ENCODE measurements at regions not wholly inside any gene's neighbourhood (a gene's known extent, or its start where the extent isn't known, plus 50 kb on each side); places are given as distances from the start of the nearest gene placed in this dataset.
"Not testable (repeated sequence)": the region's sequence is repeated elsewhere in the genome, so short reads cannot be mapped to it uniquely, and the experiment has no call there.

DNA sequence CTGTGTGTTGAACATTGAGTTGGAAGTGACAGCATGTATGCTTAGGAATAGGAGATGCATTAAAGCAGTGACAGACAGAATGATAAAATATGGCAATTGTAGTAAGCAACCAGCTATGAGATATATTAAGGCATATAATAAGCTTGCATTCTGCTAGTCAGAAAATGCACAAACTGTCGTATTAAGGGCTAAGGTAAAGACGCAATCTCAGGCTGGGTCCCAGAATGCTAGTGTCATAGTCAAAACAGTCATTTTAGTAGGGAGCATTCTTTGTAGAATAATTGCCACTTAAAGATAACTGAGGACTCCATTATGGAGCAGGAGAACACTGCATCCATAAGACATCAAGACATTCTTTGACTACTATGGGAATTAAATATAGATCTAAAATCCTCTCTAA is 1369.7 kb upstream of the C9orf72 start:
- no peak for DNase-seq

GRCh38 chr9:28946648-28947047 is 1373.4 kb upstream of the C9orf72 start:
- DNase-seq: no peak

- peak; percentile 45 for DNase-seq
These were observed 1378.7 kb upstream of the C9orf72 start for GRCh38 chr9:28951945-28952344.

GRCh38 chr9:28956116-28956880 is 1383.0 kb upstream of the C9orf72 start:
- DNase-seq: no peak

DNA sequence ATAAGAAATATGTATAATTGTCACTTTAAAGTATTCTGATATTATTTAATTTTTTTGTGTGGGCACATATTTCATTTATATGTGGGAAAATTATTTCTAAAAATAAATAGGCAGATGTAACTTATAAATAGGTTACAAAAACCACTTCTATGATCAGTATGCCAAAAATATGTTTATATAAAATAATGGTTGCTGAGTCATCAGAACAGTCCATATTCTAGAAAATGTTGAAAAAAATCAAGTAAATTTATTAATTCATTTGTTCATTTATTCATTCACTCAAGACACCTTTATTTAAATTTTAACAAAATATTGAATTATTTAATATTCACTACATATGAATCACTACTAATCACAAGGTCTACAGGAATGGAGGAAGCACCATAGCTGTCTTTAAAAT is 1387.3 kb upstream of the C9orf72 start:
- DNase-seq: no peak

DNA sequence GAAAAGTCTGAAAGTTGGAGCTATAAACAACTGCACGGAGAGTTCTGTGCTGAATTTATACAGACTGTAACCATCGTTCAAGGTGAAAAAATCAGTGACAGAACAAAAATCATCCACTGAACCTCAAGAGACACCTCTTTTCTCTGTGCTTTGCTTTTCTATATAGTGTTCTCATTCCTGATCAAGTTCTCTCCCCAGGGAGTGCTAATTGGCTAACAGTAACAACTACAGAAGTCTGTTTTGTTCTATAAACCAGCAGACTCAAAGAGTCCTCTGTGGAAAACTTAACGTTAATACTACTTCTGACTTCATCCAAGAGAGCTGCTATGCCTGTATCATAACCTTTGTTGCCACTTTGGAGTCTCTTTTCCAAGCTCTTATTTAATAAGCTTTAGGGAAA is 1388.3 kb upstream of the C9orf72 start:
- no peak for DNase-seq

DNA sequence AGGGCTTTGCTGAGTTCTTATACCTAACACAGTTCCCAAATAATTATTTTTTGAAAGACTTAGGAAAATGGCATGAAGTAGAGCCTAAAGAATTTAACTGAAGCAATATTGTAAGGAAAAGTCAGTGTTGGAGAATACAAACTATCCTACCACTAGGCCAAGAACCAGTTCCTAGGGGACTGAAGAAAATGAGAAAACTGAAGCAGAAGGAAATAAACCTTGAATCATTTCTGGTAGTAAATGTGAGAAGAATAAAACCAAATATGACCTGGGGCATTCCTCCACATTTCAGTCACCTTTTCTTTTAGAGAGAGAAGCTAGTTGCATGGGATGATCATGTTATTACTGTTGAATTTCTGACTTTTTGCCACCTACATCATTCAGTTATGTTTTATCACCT is 1393.9 kb upstream of the C9orf72 start:
- no peak for DNase-seq

- DNase-seq: no peak
These were observed 1397.0 kb upstream of the C9orf72 start for GRCh38 chr9:28970241-28970654.

- DNase-seq: no peak
These were observed 1398.6 kb upstream of the C9orf72 start for GRCh38 chr9:28971881-28972280.

DNA sequence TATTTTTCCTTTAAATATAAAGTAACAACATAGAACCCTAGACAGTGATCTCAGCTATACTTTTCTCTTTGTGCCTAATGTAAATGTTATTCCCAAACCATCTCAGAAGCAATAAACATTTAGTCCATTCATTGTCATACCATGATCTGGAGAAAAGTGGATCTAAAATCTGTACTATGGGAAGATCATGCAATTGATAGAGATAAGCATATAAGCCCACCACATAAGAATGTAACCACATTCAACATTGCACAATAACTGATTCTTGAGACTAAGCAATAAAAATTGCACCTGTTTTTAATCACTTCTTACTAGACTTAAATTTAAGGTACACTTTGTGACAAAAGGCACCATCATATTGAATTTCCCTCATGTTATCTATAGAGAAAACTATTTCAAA is 1403.0 kb upstream of the C9orf72 start:
- no peak for DNase-seq

DNA sequence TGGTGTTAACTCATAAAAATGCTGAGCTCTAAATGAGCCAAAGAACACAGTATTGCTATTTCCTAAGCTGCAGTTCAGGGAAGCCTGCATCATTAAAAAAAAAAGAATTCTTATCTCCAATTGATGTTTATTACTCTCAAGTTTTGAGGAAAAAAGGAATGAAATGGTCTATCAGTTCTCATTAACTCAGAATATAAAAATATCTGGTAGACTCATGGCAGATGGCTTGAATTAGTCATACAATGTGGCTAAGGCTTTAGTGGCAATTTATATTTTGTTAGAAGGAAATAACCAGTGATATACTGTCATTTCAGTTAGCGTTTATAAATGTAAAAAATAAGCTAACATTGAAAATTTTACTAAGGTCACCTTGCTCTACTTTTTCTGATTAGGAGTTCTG is 1403.4 kb upstream of the C9orf72 start:
- no peak for DNase-seq

DNA sequence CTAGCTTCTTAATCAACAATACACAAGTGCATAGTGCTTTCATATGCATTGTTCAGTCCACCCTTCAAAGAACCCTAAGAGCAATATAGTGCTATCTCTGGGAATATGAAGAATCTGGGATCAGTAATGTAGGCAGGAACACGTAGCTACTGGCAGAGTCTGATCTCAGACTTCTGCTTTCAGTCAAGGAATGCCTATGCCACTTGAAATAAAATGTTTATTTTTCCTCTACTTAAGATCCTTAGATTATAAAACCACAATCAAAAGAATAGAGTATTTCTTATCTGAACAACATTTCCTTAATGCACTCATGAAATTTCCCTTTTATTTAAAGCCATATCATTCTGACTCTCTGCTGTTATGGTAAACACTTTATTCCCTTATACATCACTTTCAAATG is 1407.8 kb upstream of the C9orf72 start:
- no peak for DNase-seq

DNA sequence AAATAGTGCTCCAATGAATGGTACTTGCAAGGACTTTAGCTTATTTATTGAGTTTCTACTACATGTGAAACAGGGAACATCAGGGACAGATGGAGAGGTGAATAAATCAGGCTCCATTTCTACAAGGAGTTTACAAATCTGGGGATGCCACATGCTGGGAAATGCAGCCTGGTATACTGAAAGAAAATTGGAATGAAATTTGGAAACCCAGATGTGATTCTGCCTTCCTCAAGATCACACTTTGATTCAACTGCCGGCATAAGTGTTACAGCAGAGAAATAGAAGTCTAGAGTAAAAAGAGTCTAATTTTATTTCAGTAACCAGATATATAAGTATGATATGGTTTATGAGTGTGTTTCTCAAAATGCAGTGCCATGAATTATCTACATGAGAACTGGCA is 1408.4 kb upstream of the C9orf72 start:
- DNase-seq: no peak

GRCh38 chr9:28984016-28984415 is 1410.7 kb upstream of the C9orf72 start:
- DNase-seq: no peak

DNA sequence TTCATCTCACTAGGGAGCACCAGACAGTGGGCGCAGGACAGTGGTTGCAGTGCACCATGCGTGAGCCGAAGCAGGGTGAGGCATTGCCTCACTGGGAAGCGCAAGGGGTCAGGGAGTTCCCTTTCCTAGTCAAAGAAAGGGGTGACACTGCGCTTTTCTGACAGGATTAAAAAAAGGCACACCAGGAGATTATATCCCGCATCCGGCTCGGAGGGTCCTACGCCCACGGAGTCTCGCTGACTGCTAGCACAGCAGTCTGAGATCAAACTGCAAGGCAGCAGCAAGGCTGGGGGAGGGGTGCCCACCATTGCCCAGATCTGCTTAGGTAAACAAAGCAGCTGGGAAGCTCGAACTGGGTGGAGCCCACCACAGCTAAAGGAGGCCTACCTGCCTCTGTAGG is 1416.7 kb upstream of the C9orf72 start:
- not testable (repeated sequence) for DNase-seq

DNA sequence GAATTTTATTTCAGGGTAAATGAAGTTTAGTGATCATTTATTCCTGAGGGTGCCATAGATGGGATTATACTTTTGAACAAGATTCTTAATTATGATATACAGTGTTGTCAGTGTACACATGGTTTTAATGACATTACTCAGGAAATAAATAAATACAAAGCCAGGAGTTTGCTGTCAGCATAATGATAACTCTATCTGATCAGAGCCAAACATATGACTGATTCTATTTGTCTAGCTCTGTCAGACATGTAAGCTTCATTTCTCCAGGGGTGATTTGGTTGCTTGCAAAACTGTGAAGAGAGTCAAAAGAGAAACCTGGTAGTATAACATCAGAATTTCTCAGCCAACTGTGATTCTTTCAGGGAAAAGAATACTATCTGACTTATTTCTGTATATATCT is 1425.8 kb upstream of the C9orf72 start:
- no peak for DNase-seq

GRCh38 chr9:28999806-29000205 is 1426.5 kb upstream of the C9orf72 start:
- DNase-seq: no peak

DNA sequence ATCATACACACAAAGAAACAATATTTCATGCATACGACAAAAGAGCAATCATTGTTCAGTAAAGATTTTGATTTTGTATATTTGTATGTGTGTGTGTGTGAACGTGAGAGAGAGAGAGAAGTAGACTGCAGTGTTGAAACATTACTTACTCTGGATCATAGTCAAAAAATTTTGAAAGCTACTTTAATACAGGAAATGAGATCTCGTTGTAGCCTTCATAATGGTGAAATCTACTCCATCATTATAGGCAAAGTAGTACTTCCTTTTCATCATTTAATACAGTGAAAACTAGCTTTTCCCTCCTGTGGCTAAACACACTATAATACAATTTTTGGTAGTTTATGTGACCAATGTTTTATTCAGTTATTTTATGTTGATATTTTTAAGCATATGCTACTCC is 1427.7 kb upstream of the C9orf72 start:
- DNase-seq: no peak

DNA sequence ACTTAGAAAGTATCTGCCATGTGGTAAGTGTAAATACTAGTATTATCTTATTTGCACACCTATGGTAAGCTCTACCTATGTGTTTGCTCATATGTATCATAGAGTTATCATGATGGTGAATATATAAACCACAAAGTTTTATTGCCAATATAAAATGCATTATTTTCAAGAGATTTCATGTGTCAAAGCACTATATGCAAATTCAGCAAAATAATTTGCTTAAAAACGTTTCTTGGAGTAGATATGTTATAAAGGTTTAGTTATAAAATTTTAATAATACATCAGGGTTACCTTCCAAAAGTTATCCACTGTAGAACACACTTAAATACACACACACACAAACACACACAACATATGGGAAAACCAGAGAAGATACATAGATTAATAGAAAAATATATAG is 1431.7 kb upstream of the C9orf72 start:
- no peak for DNase-seq

DNA sequence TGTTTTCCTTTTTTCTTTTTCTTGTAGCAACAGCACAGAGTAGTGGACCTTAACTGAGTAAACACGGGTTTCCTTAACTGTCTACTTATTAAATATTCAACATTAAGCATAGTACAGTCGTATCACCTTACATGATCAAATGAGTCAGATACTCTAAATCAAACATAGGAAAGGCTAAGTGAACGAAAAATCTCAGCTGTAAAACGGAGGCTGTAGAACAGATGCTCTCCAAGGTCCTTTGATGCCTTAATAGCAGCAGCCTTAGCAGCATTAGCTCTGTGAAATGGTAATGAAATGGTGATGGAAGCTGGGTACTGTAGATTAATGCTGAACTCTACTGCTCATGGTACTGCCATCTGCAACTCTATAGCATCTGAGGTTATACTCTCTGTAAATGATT is 1433.3 kb upstream of the C9orf72 start:
- DNase-seq: no peak

- DNase-seq: no peak
These were observed 1439.6 kb upstream of the C9orf72 start for GRCh38 chr9:29012911-29013310.

GRCh38 chr9:29021632-29022031 is 1448.4 kb upstream of the C9orf72 start:
- DNase-seq: no peak

- DNase-seq: no peak
These were observed 1465.1 kb upstream of the C9orf72 start for GRCh38 chr9:29038332-29038731.

DNA sequence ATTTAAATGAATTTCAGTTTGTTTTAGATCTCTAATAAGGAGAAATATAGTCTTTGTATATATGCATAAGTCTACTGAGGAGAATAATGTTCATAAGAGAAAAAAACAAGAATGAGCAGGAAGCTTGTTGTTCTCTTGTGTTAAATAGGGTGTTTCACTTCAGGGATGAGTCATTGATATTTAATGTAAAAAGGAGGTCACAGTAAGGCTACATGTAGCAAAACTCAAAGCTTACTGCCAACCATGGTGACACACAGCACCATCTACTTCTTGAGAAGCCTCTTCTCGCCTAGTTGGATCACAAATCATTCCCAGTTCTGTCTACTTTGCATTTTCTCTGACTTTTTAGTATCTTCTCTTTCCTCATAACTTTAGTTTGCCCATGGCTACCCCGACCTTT is 1466.0 kb upstream of the C9orf72 start:
- no peak for DNase-seq

GRCh38 chr9:29043072-29043471 is 1469.8 kb upstream of the C9orf72 start:
- no peak for DNase-seq
